ENCODE measurements at regions not wholly inside any gene's neighbourhood (a gene's known extent, or its start where the extent isn't known, plus 50 kb on each side); places are given as distances from the start of the nearest gene placed in this dataset.
"Not testable (repeated sequence)": the region's sequence is repeated elsewhere in the genome, so short reads cannot be mapped to it uniquely, and the experiment has no call there.

- no peak for DNase-seq
Measured at GRCh38 chr9:19926774-19927173, 137.9 kb upstream of the SLC24A2 start.

DNA sequence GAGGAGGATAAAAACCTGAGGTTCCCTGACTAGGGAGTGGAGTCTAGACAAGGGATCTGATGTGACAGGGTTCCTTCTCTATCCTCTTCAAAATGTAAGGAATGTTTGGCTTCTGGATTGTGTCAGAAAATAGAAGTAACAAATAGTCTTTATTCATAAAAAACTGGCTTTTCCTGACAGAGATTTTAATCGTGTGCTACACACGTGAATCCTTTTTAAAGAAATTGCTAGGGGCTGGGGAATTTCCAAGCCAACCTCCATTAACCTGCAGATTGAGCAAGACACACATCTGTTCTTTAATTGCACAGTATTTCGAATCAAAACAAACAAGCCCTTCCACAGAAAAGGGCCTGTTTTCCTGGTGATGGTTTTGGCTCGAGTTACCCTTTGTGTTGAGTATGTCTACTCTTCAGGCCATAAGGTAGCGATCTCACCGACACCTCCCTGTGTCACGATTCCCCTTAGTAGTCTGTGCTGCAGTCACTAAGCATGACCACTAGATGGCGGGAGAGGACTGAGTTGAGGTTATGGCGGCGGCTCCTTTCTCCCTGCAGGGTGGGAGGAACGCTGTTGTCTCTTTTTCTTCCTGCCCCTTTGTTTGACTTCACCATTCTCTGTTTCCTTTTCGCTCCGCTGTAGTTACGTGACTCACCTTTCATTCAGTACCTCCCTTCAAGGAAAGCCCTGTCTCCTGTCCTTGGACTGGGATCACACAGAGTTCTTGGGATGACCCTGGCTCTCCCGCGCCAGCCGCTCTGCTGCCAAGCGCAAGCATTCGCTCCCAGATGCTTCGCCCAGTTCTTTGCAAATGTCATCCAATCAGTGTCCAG, 137.1 kb upstream of the SLC24A2 start:
- peak; percentile 81 for DNase-seq

DNA sequence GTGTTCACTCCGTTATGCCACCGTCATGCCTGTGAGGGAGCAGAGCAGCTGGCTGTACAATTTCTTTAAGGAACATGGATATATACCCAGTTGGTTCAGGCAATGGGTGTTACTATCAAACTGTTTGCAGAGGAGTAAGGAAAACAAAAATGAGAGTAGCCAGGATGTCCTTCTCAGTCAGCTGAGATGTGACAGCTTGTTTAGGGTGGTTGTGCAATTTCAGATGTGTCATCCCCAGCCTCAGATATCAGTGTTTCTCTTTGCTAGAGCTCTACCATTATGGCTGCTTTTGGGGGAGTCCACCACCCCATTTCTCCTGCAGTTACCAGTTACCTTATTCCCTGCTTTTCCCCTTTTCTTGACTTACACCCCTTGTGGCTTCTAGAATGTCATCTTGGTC, 135.2 kb upstream of the SLC24A2 start:
- DNase-seq = no peak

DNA sequence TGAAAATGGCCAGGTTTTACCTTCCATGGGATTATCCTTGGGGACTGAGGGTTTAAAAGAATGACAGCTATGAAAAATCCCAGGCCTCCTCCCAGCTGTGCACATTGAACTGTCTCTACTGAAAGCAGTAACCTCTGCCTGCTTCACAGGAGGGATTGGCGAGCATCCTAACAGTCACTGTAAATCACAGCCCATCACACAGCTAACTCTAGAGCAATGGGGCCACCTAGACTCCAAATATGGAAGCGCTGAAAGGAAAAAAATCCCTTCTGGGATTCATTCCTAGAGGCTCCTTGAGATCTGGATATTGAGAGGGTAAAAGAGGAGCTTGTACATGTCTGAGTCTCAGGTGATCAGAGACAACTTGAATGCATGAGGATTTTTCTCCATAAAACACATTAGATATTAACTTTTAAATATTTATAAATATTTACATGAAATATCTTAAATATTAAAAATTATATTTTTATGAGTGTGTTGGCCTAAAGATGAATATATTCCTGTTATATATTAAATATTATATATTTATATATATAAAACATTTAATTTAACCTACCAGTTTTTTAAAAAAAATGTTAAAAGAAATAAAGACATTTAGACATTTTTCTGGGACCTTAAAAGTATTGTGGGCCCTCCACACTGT, 133.8 kb upstream of the SLC24A2 start:
- peak; percentile 76 for DNase-seq

DNA sequence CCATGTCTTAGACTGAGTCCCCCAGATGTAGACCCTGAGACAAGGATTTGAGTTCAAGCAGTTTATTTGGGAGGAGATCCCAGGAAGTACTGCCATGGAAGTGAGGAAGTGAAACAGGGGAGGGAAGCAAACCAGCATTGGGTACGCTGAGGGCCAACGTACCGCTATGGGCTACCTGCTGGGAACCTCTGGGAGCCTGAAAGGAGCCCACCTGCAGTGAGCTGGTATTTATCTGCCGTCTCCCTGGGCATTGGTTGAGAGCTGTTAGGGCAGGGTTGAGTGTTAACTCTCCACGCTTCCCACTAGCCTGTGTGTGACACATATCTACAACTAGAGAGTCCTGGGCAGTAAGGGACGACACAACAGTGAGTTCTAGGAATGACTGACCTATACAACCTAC, 131.6 kb upstream of the SLC24A2 start:
- DNase-seq = peak; percentile 33

DNA sequence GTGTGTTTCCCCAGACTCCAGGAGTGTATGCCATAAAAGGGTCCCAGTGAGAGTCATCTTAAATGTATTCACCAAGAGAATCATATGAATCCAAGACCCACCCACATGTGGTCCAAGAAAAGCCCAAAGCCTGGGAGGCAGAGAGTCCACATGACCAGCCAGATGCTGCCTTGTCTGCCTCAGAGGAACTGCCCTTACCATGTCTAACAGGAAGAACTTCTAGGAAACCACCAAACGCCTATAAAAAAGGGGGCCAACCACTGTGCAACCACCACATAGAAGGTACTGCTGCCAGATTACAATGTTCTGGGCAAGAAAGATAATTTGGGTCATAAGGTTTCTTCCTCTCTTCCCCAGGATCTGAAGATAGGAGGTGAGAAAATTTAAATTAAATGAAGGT, 129.8 kb upstream of the SLC24A2 start:
- no peak for DNase-seq

GRCh38 chr9:19914044-19914443, 125.2 kb upstream of the SLC24A2 start:
- DNase-seq = no peak

GRCh38 chr9:19913151-19913550, 124.3 kb upstream of the SLC24A2 start:
- DNase-seq = no peak

DNA sequence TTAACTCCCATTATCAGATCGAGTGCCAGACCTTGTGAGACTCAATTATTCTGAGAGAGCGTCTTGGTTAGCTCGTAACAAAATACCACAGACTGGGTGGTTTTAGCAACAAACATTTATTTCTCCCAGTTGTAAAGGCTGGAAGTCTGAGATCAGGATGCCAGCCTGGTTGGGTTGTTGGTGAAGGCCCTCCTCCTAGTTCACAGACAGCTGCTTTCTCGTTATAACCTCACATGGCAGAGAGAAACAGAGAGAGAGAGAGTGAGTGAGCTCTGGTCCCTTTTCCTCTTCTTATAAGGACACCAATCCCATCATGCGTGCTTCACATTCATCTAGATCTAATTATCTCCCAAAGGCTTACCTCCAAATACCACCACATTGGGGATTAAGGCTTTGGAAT, 114.2 kb upstream of the SLC24A2 start:
- no peak for DNase-seq

DNA sequence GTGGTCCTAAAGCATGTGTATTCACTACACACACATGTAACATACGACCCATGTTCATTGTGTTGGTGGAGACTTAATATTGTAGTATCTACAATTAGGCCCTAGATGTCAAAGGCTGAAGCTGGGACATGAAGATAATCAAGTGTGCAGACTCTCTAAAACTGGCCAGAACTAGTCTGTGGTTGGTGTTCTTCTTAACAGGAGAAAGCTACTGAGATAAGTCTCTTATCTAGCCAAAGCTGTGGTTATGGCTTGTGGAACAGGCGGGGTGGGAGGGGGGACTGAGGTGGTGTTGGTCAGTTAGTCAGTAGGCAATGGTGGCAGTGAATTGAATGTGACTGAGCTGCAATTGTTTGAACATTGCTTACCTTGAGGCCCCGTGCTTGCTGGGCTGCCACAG, 112.7 kb upstream of the SLC24A2 start:
- no peak for DNase-seq

- no peak for DNase-seq
Measured at GRCh38 chr9:19896161-19896560, 107.3 kb upstream of the SLC24A2 start.

- not testable (repeated sequence) for DNase-seq
Measured at GRCh38 chr9:19895578-19895977, 106.7 kb upstream of the SLC24A2 start.

DNA sequence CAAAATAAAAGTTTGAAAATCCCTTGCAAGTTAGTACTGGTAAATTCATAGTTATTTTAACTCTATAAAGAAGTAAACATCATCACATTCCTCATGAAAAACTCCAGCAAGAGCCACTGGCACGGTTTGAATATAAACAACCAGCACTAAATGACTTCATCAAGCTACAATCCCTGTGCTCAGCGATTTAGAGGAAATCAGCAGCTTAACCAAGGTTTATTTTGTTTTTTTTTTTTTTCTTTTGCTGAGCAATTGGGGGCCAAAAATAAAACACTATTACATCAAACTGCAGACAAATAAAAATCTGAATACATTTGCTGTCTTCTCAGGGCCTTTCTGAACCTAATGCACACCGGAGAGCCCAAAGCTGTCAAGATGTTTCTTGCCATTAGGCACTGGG, 106.2 kb upstream of the SLC24A2 start:
- no peak for DNase-seq

DNA sequence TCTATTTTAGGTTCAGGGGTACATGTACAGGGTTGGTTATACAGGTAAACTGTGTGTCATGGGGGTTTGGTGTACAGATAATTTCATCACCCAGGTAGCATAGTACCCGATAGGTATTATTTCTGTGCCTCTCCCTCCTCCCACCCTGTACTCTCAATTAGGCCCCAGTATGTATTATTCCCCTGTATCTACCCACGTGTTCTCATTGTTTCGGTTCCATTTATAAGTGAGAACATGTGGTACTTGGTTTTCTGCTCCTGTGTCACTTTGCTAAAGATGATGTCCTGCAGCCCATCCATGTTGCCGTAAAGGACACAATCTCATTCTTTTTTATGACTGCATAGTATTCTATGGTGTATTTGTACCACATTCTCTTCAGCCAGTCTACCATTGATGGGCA, 96.8 kb upstream of the SLC24A2 start:
- no peak for DNase-seq

GRCh38 chr9:19879062-19879461, 90.2 kb upstream of the SLC24A2 start:
- no peak for DNase-seq

DNA sequence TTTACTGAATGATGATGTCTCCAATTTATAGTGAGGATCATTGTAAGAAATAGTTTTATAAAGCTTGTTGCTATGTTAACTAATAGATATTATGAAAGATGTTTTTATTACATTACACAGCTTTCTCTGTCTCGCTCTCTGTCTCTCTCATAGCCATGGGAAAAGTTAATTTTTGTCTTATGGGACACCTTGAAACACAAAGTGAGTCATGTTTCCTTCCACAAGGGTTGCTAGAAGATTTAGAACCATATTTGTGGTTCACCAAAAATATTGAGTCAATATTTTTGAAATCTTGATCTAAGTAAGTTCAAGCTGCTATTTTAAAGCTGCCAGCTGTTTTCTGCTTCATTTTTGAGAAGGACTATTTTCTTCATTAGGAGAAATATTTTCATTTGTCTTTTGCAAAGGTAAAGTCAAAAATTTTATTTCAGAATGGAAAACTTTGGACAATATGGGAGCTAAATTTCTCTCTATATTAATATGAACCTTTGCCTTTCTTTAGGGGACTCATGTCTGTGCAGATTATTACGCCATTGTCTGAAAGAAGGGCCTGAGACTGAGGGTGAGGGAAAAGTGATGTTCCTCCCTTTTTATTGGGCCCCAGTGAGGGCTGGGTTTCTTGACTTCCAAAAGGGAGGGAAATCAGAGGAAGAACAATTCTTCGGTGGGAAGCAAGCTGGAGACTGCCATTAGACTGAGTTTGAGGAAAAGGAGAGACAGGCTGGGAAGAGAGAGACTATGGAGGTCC, 87.9 kb upstream of the SLC24A2 start:
- no peak for DNase-seq

GRCh38 chr9:19875291-19875920, 86.6 kb upstream of the SLC24A2 start:
- no peak for DNase-seq

DNA sequence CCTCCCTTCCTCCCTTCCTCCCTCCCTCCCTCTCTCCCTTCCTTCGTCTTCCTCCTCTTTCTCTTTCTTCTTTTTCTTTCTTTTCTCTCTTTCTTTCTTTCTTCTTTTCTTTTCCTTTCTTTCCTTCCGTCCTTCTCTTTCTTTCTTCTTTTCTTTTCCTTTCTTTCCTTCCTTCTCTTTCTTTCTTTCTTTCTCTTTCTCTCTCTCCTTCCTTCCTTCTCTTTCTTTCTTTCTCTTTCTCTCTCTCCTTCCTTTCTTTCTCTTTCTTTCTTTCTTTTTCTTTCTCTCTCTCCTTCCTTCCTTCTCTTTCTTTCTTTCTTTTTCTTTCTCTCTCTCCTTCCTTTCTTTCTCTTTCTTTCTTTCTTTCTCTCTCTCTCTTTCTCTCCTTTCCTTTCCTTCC, 84.4 kb upstream of the SLC24A2 start:
- DNase-seq = not testable (repeated sequence)

GRCh38 chr9:19870988-19871387, 82.2 kb upstream of the SLC24A2 start:
- no peak for DNase-seq

DNA sequence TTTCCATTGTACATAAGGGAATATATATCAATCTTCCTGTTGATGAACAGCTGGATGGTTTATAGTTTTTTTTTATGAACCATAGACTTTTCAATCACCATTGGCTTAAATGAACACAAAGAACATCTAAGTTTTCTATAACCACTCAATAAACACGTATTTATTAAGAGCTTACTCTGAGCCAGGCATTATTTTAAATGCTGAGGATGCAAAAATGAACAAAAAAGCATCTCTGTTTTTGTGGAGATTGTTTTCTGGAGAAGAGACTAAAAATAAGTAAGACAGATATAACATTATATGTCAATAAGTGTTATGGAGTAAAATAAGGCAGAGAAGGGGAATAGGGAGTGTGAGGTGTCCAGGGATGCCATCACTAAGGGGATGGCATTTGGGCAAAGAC, 52.1 kb upstream of the SLC24A2 start:
- no peak for DNase-seq
